ENCODE measurements at regions not wholly inside any gene's neighbourhood (a gene's known extent, or its start where the extent isn't known, plus 50 kb on each side); places are given as distances from the start of the nearest gene placed in this dataset.

GRCh38 chr5:30000231-30000630 is 1193.3 kb upstream of the CDH6 start:
- TF ChIP-seq CTCF (conservative IDR thresholded peaks at IDR 0.05; ENCODE audit: low read depth in 2 of 2) (no peak), POLR2AphosphoS5 (IDR thresholded peaks at IDR 0.05; ENCODE audit: low read depth) (no peak), EZH2 (IDR thresholded peaks at IDR 0.05; ENCODE audit: low read depth, unreplicated experiment) (no peak), REST (IDR thresholded peaks at IDR 0.05; ENCODE audit: unreplicated experiment) (no peak), EZH2phosphoT487 (IDR thresholded peaks at IDR 0.05; ENCODE audit: unreplicated experiment) (no peak), ZNF331 (CRISPR knock-in tag; IDR thresholded peaks at IDR 0.05; ENCODE audit: low read depth) (no peak), ETS1 (IDR thresholded peaks at IDR 0.05) (no peak)

Measured in GM23338 (cell line).